Astrocyte of the spinal cord (primary cell): ENCODE measurements at regions not wholly inside any gene's neighbourhood (a gene's known extent, or its start where the extent isn't known, plus 50 kb on each side); places are given as distances from the start of the nearest gene placed in this dataset.

Experiments used
- DNase-seq: peaks from one replicate; pipeline ENCODE4 v3.0.0; 2011; ENCODE audit warnings: low read depth, low spot score
- H3K4me3 ChIP-seq: 2 replicates; pipeline ENCODE4 v1.5.1; 2011; ENCODE audit warnings: low read depth, mild to moderate bottlenecking, low read length, moderate library complexity
- CTCF ChIP-seq: IDR thresholded peaks from 2 replicates; pipeline ENCODE4 v1.5.1; 2012; ENCODE audit warnings: low read depth, mild to moderate bottlenecking, low read length, inconsistent platforms
- in situ Hi-C: cut with HindIII; loops from 2 replicates; pipeline ENCODE4 v1.10.0; 2017; ENCODE audit warnings: low sequenced_read_pairs

GRCh38 chr10:131567279-131568162 is 256.0 kb upstream of the TCERG1L start:
- in situ Hi-C loops, result no loop called here
- TF ChIP-seq CTCF, result no peak
- H3K4me3 ChIP-seq, result no peak overlapping the region
- no peak for DNase-seq

- no peak for DNase-seq
- H3K4me3 ChIP-seq, result no peak overlapping the region
- no peak for TF ChIP-seq CTCF
- in situ Hi-C loops, result no loop called here
Measured at GRCh38 chr10:131568866-131569265, 257.3 kb upstream of the TCERG1L start.

- in situ Hi-C loops, result no loop called here
Measured at GRCh38 chr10:131569851-131570715, 258.6 kb upstream of the TCERG1L start.

GRCh38 chr10:131570716-131571307 is 259.3 kb upstream of the TCERG1L start:
- no peak overlapping the region for H3K4me3 ChIP-seq
- no peak for DNase-seq
- no peak for TF ChIP-seq CTCF
- in situ Hi-C loops, result no loop called here

More at GRCh38 chr10:131569851-131570715, 258.6 kb upstream of the TCERG1L start:
- DNase-seq, result no peak
- no peak for TF ChIP-seq CTCF
- H3K4me3 ChIP-seq, result no peak overlapping the region

GRCh38 chr10:131571346-131571745 is 259.8 kb upstream of the TCERG1L start:
- no peak for TF ChIP-seq CTCF
- in situ Hi-C loops, result no loop called here
- no peak for DNase-seq
- no peak overlapping the region for H3K4me3 ChIP-seq

GRCh38 chr10:131571865-131572264 is 260.3 kb upstream of the TCERG1L start:
- in situ Hi-C loops, result no loop called here
- no peak for TF ChIP-seq CTCF
- no peak for DNase-seq
- H3K4me3 ChIP-seq, result no peak overlapping the region
